C4-2B (cell line): ENCODE measurements at regions not wholly inside any gene's neighbourhood (a gene's known extent, or its start where the extent isn't known, plus 50 kb on each side); places are given as distances from the start of the nearest gene placed in this dataset.

Experiments used
- H3K27ac ChIP-seq: fragments of 450-650 bp; 2 replicates; pipeline ENCODE4 v1.5.1; 2017
- ZFX ChIP-seq: fragments of 450-650 bp; IDR thresholded peaks from 2 replicates; pipeline ENCODE4 v1.6.1; 2017
- TF ChIP-seq, protein P1 (sequence below): fragments of 450-650 bp; conservative IDR thresholded peaks from 2 replicates; pipeline ENCODE4 v1.5.1; 2017; ENCODE audit warnings: mild to moderate bottlenecking

DNA sequence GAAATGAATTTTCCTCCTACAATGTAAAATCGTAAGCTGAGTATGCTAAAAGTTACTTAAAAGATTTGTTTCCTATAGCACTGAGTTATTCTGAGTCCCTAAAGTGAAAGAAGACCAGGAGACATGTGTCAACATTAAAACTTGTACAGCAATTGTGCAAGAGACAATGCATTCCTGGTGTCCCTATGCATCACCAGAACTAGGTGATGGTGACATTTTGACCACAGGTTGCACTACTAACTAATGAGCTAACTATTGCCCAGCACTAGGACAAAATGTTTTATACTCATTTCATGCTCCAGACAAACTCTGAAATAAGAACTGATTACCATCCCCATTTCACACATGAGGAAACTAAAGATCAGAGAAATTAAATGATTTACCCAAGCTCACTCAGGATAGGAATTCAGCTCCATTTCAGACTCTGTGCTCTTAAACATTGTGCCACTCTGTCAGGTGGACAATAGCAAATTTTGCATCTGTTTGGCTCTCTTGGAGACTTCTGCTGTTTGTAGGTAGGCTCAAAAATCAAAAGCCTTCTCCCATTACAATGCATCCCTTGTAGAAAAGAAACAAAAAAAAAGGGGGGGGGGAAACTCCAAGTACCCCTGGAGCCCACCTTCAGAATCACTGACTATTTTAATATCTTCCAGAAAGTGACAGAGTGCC, 269.2 kb downstream of the ACTL7B start:
- no peak overlapping the region for H3K27ac ChIP-seq

DNA sequence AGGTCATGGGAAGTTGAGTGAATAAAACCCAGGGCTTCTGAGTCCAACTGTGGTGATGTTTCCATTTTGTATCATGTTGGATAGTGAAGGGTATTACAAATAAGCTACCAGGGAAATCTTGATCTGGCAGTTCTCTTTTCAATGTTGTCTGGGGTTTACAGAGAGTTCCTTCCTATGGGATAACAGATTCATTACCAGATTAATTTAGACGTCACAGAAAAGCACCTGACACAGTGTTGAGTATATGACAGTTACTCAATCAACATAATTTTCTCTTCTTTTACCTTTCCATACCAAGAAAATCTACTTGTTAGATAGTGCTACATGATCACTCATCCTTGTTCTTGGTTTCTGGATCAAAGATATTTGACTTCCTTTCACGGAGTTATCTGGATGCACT, 270.9 kb downstream of the ACTL7B start:
- H3K27ac ChIP-seq = no peak overlapping the region
- no peak for TF ChIP-seq ZFX
- TF ChIP-seq, protein P1, sequence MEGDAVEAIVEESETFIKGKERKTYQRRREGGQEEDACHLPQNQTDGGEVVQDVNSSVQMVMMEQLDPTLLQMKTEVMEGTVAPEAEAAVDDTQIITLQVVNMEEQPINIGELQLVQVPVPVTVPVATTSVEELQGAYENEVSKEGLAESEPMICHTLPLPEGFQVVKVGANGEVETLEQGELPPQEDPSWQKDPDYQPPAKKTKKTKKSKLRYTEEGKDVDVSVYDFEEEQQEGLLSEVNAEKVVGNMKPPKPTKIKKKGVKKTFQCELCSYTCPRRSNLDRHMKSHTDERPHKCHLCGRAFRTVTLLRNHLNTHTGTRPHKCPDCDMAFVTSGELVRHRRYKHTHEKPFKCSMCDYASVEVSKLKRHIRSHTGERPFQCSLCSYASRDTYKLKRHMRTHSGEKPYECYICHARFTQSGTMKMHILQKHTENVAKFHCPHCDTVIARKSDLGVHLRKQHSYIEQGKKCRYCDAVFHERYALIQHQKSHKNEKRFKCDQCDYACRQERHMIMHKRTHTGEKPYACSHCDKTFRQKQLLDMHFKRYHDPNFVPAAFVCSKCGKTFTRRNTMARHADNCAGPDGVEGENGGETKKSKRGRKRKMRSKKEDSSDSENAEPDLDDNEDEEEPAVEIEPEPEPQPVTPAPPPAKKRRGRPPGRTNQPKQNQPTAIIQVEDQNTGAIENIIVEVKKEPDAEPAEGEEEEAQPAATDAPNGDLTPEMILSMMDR = no peak

More for the DNA sequence above, 269.2 kb downstream of the ACTL7B start:
- TF ChIP-seq, protein P1 = no peak
- TF ChIP-seq ZFX = no peak

DNA sequence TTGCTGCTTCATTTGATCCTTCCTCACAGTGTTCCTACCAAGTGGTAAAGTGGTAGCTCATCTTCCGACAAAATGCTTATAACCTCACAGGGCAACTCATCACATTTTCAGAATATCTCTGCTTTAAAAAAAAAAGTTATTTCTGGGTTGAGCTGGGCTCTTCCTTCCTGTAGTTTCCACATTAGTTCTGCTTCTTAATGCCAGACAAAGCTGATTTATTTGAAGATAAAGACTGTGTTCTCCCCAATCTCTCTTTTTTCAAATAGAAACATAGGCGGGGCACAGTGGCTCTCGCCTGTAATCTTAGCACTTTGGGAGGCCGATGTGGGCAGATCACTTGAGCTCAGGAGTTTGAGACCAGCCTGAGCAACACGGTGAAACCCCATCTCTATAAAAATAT, 273.1 kb downstream of the ACTL7B start:
- TF ChIP-seq ZFX = no peak
- TF ChIP-seq, protein P1 = no peak
- H3K27ac ChIP-seq = no peak overlapping the region

DNA sequence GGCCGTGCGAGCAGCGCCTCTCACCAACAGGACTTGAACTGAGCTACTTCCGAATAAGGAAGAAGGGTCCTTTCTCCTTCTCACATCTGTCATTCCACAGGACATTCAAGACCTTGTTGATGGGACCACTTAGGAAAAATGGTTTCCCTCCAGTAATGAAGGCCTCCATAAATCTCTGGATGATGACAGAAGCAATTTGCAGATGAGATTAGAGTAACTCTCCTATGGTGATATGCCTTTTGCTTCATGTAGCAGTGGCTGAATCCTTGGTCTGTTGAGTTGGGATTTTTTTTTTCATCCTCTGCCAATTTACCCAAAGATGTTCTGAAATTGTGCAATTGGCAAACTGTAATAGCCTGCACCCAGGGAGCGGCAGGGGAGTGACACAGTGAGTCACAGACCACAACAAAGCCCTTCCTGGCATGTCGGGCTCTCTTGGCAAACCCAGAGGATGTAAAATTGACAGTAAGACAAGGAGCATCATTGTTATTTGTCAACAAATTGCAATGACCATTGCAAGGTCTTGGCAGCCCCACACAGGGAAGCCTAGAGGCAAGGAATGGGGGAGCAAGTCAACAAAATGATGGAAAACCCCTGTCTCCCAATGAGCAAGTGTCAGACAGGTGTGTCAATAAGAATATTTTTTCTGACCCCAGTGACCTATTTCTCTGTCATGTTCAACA, 275.9 kb downstream of the ACTL7B start:
- TF ChIP-seq, protein P1 = no peak
- no peak for TF ChIP-seq ZFX
- H3K27ac ChIP-seq = no peak overlapping the region

DNA sequence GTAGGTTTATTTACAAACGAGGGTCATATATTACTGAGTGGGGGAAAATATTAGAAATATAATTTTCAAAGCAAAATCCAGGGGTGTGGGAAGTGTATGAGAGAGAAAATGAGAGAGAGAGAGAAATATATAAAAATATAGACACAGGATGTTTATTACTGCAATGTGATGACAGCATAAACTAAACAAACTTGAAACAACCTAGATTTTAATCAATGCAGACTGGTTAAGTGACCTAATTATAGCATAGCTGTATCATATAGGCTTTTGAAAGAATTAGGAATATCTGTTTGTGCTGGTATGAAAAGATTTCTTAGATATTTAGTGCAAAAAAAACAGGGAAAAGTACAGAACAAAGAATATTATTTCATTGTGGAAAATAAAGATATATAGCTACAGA, 280.5 kb downstream of the ACTL7B start:
- no peak overlapping the region for H3K27ac ChIP-seq
- no peak for TF ChIP-seq ZFX
- TF ChIP-seq, protein P1 = no peak

DNA sequence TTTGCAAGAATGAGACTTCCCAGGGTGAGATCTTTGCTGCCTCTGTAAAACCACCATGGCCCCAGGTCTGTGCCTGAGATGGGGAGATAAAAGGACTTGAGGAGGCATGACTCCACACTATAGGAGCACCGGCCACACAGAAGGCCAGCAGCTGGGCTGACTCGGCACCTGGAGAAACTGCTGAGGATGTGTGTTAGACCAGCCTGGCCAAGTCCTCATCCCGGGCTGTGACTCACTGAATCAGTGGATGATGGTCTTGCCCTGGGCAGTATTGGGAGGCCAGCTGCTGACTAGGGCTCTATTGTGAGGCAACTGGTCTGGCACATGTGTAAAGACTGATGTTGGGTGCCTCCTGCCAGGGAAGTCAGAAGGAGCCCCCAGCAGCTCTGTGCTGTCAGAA, 286.2 kb downstream of the ACTL7B start:
- TF ChIP-seq ZFX = no peak
- TF ChIP-seq, protein P1 = no peak
- H3K27ac ChIP-seq = peak overlapping the region; percentile 12; the same call in 1 of the 2 replicates

DNA sequence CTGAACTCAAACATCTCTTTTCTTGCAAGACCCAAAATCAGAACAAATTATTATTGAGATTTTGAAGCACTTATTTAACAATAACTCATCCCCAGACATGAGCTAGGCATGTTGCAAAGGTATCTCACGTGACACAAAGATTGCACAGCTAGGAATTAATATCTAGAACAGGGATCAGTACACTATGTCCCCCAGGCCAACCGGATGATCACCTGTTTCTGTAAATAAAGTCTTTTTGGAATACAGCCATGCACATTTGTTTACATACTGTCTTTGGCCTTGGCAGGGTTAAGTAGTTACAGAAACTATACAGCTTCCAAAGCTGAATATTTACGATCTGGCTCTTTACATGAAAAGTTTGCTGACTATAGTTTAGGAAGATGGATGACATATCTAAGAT, 287.7 kb downstream of the ACTL7B start:
- peak overlapping the region; percentile 70; the same call in 1 of the 2 replicates for H3K27ac ChIP-seq
- TF ChIP-seq ZFX = no peak
- TF ChIP-seq, protein P1 = no peak
